HG02884 (cell line): ENCODE measurements at regions not wholly inside any gene's neighbourhood (a gene's known extent, or its start where the extent isn't known, plus 50 kb on each side); places are given as distances from the start of the nearest gene placed in this dataset.
"Not testable (repeated sequence)": the region's sequence is repeated elsewhere in the genome, so short reads cannot be mapped to it uniquely, and the experiment has no call there.

Experiments used
- ATAC-seq: cut with Tn5 transposase; IDR thresholded peaks from one replicate; pipeline ENCODE4 v1.9.1; 2021; ENCODE audit warnings: mild to moderate bottlenecking, moderate library complexity; ENCODE audit not compliant: unreplicated experiment

GRCh38 chr15:32536507-32537172 lies 56.6 kb upstream of the GOLGA8N start:
- ATAC-seq: peak; percentile 72

GRCh38 chr15:32536057-32536493 lies 57.2 kb upstream of the GOLGA8N start:
- ATAC-seq: peak; percentile 24

GRCh38 chr15:32535150-32535898 lies 57.9 kb upstream of the GOLGA8N start:
- ATAC-seq: not testable (repeated sequence)

DNA sequence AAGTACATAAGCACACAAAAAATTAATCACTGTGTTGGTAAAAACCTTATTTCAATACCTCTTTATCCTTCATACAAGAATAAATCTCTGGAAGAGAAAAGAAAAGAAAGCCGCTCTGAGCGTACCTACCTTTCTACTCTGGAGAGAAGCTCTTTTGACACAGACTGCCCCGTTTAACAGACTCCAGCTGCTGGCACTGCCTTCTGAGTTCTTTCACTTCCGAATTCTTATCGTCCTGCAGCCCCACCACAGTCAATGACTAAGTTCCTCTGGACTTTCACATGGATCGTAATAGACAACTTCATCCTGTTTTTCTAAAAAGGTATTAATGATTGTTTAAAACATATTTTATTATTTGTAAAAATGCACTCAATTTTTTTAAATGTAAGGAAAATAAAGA lies 67.5 kb upstream of the GOLGA8O start:
- not testable (repeated sequence) for ATAC-seq

GRCh38 chr15:32522421-32522820 lies 67.0 kb upstream of the GOLGA8O start:
- not testable (repeated sequence) for ATAC-seq

- not testable (repeated sequence) for ATAC-seq
Measured at GRCh38 chr15:32518976-32519375, 63.5 kb upstream of the GOLGA8O start.

DNA sequence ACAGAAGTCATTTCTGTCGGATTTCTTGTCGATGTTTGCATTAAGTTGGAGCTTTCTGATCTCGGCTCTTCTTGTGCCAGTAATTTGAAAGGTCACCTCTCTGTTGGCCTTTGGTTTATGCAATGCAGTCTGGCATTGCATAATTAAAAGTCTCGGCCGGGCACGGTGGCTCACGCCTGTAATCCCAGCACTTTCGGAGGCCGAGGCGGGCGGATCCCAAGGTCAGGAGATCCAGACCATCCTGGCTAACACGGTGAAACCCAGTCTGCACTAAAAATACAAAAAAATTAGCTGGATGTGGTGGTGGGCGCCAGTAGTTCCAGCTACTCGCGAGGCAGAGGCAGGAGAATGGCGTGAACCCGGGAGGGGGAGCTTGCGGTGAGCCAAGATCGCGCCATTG lies 62.6 kb upstream of the GOLGA8O start:
- ATAC-seq: not testable (repeated sequence)

DNA sequence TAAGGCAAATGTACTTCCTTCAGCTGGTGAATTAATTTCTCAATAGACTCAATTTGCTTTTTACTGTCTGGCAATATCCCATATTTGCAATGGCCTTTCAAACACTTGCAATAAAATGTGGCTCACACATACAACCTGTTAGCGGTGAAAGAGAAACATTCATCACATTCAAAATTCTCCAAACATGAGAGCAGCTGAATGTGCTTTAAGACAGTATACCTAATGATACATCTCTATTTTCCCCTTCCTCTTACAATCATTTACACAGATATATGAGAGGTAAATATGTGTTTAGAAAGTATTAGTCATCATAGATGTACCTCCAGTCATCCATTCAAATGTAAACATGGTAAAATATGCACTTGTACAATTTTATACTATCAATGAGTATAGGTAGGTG lies 61.5 kb upstream of the GOLGA8O start:
- not testable (repeated sequence) for ATAC-seq

GRCh38 chr15:32513378-32513777 lies 57.9 kb upstream of the GOLGA8O start:
- not testable (repeated sequence) for ATAC-seq

DNA sequence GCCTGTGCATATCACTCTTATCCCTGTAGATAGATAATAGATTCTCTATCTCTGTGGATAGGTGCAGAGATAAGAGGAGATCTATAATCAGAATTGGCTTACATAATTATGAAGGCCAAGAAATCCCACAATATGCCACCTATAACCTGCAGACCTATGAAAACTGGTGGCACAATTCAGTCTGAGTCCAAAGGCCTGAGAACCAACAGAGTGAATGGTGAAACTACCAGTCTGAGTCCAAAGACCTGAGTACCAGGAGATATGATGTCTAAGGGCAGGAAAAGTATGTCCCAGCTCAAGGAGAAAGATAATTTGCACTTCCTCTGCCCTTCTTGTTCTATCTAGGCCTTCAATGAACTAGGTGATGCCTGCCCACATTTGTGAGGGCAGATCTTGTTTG lies 54.6 kb upstream of the GOLGA8O start:
- not testable (repeated sequence) for ATAC-seq

- not testable (repeated sequence) for ATAC-seq
Measured at GRCh38 chr15:32508081-32508480, 52.6 kb upstream of the GOLGA8O start.

DNA sequence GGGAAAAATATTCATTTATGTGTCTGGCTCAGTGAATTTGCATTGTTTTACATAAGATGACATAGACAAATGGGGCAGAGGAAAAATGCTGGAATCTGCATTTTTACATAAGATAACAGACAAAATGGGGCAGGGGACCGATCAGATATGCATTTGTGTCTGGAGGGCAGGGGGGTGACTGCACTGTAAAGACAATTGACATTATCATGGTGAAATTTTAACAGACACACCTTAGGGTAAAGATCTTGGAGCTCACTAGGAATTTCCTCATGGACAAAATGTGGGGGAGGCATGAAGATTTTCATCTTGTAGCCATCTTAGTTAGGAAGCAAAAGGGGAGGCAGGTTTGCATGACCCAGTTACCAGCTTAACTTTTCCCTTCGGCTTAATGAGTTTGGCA lies 51.4 kb upstream of the GOLGA8O start:
- ATAC-seq: not testable (repeated sequence)

DNA sequence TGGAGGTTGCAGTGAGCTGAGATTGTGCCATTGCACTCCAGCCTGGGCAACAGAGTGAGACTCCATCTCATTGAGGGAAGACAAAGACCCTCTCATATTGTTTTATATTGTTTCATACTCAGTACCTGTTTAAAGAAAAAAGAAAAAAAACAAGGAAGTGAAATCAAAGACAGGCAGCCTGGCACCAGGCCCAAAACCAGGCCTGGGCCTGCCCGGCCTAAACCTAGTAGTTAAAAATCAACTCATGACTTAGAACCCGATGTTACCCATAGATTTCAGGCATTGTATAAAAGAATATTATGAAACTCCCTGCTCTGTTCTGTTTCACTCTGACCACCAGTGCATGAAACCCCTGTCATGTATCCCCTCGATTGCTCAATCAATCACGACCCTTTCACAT lies 50.2 kb upstream of the GOLGA8O start:
- not testable (repeated sequence) for ATAC-seq
